Medulla oblongata (tissue), 1 donor: ENCODE measurements at regions not wholly inside any gene's neighbourhood (a gene's known extent, or its start where the extent isn't known, plus 50 kb on each side); places are given as distances from the start of the nearest gene placed in this dataset.

Experiments used
- DNase-seq: peaks from one replicate; pipeline ENCODE4 v3.0.0-alpha.2; 2015; ENCODE audit errors: extremely low spot score

DNA sequence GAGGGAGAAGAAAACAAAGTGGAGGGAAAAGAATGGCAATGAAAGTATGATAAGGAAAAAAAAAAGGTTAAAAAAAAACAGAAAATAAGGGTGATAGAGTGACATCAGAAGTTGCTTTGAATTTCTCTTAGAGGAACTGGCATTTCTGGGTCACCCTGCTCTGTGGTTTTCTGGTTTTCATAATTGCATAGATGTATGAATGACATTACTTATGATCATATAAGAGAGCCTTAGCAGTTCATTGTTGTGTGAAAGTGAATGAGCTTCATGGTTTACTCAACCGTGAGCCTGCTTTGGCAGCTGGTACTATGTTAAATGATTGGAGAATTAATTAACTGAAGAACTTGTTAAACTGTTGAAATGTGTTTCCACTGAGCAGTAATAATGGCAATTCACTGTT is 336.4 kb upstream of the FBXO33 start:
- DNase-seq: no peak

DNA sequence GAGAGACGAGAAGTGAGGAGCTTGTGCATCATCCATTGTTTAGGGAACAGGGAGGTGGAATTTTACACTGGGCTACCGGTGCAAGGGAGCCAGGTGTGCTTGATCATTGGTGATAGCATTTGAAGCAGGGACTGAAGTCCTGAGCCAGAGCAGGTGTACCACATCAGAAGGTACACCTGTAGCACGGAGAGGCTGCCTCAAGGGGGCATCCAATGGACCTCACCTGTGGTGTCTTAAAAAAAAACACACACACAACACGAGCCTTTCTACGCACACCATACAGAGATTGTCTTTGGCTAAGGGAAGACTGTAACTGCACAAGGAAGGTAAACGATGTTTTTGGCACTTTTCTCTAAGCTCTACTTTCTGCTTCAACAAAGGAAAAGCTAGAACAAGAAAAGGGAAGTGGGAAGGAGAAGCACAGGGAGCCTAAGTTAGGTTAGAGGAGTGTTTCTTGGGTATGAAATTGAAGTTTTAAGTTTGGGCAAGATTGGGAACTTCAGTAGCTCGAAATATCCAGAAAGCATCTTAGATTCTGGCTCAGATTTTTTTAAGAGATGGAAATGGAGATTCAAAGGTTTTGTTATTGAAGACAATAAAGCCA is 334.3 kb upstream of the FBXO33 start:
- no peak for DNase-seq

DNA sequence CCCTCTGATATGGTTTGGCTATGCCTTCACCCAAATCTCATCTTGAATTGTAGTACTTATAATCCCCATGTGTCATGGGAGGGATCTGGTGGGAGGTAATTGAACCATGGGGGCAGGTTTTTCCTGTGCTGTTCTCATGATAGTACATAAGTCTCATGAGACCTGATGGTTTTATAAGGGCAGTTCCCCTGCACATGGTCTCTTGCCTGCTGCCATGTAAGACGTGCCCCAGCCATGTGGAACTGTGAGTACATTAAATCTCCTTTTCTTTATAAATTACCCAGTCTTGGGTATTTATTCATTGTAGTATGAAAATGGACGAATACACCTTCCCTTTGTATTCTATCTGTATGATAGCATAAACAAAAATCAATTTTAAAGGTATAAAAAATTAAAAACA is 333.4 kb upstream of the FBXO33 start:
- no peak for DNase-seq

DNA sequence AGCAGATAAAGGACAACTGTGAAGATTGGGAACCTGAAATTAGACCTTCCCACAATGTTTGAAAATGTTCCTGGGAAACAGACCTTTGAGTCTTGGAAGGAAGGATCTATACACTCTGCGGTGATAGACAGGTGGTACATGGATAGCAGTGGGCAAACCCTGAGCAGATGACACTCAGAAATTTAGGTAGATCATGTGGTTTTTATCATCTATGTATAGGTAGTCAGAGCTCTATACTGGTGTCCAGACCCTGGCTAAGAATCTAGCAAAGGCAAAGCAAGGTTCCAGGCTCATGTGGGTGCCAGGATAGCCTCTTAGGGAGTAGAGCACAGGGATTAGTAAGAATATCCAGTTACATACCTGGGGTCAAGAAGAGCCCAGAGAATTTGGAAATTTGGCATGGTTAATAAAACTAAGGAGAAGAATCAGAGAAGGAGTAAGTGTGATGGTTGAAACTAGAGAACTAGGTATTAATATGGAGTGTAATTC is 331.2 kb upstream of the FBXO33 start:
- DNase-seq: no peak

DNA sequence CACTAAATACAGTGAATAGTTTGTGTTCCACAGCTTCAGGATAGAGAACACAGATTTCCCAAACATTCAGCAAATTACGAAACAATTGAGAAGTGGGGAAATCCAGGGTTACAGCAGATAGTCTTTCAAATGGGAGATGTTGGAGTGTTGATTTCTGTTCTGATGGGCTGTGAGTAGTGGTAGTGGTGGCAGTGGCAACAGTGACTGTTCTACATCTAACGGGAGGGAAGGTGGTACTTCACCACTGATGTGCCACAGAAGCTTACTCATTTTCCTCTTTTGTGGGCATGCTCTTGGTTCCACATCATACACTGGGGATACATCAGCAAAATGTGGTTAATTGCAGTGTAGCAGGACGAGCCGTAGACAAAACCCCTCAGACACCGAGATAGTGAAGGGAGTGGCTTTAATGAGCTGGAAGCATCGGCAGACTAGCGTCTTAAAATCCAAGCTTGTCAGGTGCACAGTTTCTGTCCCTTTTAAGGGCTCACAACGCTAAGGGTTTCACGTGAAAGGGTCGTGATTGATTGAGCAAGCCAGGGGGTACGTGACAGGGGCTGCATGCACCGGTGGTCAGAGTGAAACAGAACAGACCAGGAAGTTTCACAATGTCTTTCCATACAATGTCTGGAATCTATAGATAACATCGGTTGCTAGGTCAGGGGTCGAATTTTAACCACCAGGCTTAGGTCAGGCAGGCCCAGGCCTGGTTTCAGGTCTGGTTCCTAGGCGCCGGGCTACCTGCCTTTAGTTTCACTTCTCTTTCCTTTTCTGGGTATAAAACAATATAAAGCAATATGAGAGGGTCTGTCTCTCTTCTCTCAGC is 330.6 kb upstream of the FBXO33 start:
- peak; percentile 52 for DNase-seq

DNA sequence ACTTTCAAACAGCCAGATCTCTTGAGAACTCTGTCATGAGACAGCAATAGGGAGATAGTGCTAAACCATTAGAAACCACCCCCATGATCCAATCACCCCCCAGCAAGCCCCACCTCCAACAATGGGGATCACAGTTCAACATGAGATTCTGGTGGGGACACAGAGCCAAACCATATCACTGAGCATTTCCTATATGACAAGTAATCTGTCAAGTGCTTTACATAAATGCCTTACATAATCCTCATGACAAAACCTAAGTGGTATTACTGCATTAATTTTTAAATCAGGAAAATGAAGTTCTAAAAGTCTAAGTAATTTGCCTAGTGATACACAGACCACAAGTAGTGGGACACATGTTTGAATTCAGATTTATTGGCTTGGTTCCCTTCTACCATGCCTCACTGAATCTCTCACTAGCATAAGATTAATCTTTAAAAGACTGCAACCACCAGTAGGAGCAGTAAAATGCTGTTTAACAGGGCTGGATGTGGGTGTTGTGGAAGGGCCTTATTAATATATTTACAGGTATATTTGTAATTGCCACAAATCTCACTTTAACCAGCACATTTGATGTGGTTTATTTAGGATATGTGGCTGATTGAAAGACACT is 323.1 kb upstream of the FBXO33 start:
- no peak for DNase-seq

DNA sequence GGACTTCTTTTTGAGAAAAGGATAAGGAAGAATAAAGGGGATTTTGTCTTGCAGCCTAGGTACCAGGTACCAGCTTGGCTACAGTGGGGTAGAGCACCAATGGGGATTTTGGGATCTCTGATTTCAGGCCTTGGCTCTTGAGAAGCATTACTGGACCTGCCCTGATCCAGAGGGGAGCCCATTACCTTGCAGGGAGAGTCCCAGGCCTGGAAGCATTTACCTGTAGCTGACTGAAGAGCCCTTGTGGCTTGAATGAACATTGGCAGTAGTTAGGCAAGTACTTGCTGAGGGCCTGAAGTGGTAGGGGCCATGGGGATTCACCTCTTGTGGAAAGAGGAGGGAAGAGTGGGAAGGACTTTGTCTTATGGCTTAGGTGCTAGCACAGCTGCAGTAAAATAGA is 308.2 kb upstream of the FBXO33 start:
- no peak for DNase-seq

DNA sequence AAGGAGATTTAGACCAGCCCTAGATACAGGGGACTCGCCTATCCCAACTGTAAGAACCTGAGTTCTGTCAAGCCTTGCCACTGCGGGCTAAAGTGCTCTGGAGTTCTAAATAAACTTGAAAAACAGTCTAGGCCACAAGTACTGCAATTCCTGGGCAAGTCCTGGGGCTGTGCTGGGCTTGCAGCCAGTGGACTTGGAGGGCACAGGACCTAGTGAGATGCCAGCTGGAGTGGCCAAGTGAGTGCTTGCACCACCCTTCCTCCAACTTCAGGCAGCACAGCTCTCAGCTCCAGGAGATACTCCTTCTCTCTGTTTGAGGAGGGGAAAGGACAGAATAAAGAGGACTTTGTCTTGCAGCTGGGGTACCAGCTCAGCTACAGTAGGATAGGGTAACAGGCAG is 307.6 kb upstream of the FBXO33 start:
- DNase-seq: peak; percentile 77

DNA sequence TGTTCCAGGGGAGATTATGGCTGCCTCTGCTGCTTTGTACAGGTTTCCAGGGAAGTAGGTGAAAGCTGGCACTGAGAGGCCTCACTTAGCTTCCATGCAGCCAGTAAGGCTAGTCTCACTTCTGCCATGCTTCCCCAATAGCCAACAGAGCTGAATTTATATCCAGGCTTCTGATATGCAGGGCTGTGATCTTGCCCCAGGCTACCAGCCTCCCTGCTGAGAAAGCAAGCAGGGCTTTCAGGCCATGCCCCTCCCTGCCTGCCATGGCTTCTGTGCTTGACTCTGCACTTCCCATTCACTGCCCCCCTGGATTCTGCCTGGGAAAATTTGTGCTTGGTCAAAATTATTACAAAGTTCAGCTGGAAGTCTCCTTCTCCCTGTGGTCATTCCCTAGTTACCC is 302.1 kb upstream of the FBXO33 start:
- no peak for DNase-seq

DNA sequence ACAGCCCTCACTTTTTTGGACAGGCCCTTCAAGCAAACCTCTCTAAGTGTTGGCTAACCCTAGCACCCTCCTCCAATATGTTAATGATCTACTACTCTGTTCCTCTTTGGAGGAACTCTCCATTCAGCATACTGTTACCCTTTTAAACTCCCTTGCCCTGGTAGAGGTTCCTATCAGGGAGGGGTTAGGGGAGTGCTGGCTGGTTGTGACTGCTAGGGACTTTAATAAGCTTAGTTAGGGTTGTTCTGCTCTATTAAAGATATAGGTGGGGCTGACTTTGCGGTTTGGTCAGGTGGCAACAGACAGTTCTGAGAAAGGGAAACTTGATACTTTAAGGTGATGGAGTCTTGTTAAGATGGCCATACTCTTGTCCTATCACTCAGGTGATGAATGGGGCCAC is 301.5 kb upstream of the FBXO33 start:
- no peak for DNase-seq

DNA sequence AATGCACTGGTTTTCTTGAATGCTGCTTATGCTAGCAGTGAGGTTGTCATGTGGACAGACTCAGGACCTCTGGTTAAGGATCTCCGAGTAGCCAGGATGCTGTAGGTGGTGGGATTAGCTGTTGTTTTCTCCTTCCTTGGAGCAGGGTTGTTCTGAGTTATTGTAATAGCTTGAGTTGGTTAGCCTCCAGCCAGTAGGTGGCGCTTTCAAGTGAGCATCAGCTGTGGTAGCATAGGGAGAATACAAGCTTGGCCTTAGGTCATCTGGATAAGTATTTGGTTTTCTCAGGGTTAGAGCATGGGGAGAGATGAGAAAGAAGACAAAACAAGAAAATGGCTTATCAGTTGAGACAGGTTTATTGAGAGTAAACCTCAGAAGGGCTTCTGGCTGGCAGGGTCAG is 299.7 kb upstream of the FBXO33 start:
- no peak for DNase-seq

DNA sequence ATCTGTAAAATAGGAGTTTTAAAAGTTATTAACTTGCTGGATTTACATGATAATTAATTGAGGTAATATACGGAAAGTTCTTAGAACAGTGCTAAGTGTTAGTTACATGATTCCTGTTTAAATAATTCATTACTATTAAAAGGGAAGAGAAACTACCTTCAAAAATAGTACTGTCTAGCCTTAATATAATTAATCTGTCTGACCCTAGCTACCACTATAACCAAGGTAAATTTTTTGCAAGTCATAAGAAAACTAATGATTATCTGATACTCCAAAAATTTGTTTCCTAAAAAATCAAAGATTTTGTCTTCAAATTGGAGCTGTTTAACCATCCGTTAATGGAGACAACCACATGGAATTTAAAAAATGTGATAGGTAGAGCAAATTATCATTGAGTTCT is 294.3 kb upstream of the FBXO33 start:
- no peak for DNase-seq

DNA sequence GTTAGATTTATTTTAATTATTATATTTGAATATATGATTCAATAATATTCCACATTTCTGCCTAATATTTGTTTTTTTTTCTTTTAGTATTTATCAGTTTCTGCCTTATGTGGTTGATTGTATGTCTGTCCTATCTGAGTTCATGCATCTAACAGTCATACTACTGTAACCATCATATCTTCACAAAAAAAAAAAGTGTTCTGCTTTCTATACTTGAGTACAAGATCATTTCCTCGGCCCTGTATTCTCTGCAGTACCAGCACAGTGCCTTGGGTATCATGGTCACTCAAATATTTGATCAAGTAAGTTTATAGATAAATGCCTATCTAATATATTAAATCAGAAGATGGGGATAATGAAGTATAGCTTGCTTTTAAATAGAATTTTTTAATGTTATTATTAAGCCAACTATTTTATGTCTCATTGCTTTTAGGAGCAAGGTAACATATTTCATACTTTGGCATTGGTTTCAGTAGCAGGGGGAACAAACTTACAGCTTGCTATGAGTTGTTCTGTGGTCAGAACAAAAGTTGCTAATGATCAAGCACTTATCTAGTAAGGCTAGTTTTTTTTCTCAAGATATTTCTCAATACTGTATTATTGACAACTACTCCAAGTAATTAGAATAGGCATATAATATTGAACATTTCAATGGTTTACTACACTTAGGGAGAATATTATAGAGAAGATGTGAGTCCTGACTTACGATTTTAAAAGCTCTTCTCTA is 290.5 kb upstream of the FBXO33 start:
- DNase-seq: no peak

DNA sequence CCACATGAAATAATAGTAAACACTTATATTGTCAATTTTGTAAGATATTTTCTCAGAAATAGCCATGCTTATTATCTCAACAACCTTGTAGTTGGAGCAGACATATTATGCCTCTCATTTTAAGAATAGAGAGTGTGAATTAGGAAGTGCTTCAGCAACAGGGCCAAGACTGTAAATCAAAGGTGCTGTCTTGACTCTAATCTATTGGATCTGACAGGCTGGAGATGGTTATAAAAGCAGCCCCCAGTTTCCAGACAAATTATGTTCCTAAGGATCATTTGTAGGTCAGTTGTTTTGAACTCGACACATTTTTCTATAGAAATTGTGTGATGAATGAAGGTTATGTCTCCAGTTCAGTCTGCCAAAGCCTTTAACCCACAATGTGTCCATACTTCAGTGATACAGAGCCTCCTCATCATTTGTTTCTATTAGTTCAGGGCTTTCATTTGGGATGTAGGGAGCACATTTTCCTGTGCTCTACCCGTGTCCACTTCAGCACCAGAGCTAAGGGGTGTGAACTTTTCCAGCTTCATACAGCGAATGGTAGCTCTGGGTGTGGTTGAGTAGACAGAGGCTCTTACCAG is 284.8 kb upstream of the FBXO33 start:
- DNase-seq: no peak

DNA sequence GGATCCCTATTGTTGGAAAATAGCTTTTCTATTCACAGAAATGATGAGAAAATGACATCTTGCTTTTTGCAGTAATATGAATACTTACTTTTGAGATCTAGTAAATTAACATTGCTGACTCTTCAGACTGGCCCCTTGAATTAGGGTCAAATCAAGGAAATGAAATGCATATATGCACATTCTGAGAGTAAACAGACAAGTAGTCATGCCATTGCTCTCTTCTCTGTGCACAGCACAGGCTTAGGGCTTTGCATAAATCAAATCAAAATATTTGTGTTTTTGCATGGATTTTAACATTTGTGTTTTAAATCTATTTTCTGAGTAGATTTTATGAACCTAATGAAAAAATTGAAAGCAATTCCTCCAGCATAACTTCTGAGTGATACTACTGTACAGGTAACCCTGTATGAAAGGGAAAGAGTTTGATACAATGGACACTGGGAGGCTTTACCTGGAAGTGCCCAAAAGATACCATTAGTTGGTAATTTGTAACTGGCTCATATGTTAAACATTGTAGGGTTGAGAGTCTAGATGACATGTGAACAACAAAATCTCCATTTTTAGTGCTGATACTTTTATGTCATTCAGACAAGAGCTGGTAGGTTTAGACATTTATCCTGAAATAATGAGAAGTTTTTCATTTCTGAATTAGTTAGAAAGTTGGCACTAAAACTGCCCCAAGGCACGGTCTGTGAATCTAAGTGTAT is 280.2 kb upstream of the FBXO33 start:
- DNase-seq: no peak

DNA sequence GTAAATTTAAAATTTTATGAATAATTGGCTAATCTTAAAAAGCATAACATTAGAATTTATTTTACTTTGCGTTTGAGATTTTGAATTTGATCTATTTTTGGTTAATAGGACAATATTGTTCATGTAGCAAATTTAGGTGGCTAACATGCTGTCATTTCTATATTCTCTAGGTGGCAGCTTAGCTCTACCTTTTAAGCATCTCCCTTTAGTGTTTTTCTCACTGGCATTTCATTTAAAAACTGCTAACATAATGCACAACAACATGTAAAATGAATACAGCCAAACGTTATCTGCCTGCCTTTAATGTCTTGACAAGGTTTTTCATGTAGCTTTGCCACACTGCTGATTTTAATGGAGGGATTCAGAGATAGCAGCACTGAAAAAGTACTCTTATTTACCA is 272.4 kb upstream of the FBXO33 start:
- DNase-seq: no peak

DNA sequence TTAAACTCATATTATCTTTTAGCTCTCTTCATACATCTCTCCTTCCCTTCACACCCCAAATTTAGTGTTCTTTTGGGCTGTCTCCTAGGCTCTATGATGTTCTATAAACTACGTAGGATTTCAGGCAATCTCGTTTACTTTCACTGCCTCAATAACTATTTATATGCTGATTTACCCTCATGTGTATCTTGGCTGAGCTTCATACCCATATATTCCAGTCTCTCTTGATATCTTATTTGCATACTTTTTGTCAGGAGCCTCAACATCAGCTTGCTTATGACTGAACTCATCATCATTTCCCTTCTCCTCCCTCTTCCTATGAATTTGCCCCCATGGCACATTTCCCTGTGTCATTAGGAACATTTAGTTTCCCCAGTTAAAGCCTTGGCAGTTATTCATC is 262.1 kb upstream of the FBXO33 start:
- DNase-seq: no peak

DNA sequence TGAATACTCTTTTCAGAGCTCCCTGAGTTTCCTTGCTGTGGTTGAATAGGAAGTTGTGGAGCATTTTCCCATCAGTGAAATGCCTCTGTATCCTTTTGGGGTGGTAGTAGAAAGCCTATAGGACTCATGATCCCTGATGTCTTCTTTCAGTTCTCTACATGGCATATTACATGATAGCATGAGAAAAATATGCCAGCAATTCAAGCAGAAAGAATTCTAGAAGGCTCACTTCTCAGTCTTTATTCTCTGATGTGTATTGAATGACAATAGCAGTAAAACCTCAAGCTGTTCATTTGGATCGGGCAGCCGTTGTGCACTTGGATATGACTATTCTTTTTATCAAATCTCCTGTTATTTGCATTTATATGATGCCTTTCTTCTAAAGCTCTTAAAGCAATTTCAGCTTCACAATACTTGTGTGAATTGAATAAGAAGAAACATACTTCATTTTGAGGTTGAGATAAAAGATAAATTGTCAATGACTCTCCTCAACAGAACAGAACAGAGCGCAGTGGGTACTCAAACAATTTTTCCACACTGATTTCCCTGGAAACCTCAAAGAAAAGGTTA is 251.5 kb upstream of the FBXO33 start:
- DNase-seq: no peak

DNA sequence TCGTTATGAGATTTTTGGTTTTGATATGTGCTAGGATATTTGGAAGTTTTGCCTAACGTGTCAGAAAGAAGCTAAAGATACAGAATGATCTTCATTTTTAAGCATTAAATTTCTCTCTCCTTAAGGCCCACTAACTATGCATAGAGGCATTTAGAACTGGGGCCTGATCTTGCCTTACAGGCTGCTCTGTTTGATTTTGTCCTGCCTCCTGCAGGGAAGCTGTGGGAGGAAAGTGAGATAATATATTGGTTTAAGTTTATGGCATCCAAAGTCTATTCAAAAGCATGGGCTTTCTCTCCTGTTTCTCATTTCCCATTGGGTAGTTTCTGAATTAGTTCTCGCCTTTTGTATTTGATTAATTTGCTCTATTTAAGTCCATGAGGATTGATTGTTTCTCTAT is 250.3 kb upstream of the FBXO33 start:
- DNase-seq: no peak

DNA sequence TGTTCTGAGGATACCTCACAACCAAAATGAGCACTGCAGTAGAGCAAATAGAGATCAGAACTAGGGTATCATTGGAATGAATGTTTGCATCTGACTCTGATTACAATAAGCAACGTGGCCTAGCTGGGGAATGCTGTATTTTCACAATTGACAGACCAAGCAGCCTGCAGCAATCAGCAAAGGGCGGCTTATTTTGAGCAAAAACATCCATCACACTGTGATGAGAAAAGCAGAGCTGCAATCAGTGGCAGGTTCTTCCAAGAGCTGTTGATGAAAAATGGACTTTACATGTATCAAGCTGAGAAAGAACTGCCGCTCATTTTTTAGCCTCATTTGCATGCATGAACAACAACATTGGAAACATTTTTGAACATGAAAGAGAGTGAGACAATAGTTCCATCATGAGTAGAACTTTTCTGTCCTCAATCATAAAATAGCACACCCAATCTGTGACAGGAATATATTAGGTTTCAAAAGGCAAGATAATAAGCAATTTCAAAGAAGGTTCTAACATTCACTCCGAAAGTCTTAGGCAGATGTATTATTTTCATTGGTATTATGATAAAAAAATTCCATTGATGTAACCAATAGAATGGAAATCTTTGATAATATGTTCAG is 249.7 kb upstream of the FBXO33 start:
- DNase-seq: no peak

DNA sequence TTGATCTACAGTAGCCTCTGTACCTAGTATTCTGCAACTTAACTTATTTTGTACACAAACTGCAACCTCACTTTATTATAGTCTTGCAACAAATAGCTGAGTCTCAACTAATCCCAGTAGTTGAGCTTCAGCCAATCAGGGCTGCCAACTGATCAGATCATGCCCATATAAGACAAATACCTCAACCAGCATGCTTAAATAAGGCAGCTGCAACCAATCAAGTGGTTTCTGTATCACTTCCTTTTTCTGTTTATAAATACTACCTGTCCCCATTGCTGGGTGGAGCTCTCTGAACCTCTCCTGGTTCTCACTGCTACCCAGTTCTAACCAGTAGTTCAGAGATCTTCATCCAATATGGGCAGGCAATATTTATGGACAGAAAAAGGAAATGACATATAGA is 248.5 kb upstream of the FBXO33 start:
- DNase-seq: no peak
